ENCODE measurements at regions not wholly inside any gene's neighbourhood (a gene's known extent, or its start where the extent isn't known, plus 50 kb on each side); places are given as distances from the start of the nearest gene placed in this dataset.
A peak's percentile ranks its signal among the peaks of the same experiment; 100 is the strongest.

DNA sequence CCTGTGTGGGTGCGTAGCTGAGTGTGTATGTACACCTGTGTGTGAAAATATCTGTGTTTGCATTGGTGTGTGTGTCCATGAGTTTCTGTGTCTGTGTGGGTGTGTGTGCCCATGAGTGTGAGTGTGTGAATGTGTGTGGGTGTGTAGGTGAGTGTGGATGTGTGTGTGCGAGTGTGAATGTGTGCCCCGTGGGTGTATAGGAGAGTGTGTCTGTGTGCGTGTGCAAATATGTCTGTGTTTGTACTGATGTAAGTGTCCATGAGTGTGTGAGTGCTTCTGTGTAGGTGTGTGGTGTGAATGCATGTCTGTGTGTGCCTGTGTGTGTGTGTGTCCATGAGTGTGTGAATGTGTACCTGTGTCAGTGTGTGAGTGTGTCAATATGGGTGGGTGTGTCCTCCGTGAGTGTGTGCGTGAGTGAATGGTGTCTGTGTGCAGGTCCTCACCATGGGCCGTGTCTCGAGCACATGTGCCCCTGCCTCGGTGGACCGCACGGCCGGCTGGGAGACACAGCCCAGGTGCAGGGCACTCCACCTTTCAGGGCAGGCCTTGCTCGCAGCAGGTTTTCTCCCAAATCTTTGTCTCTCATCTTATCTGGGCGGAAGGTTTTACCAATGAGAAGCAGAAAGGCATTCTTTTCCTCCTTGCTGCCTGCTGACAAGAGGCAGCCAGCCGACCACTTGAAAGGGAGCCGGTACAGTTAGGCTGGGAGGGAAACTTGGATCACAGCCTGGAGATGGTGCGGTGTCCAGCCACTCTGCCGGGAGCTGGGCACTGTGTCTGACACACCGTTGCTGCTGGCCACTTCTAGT, 107.1 kb upstream of the FAM20C start:
- TF ChIP-seq FOXM1 (IDR thresholded peaks at IDR 0.05; ENCODE audit: borderline replicate concordance, low read depth) (no peak), RAD21 (IDR thresholded peaks at IDR 0.05; ENCODE audit: low read depth) (no peak), NFIC (IDR thresholded peaks at IDR 0.05) (no peak), YY1 (IDR thresholded peaks at IDR 0.05; ENCODE audit: low read depth) (no peak), TAF1 (IDR thresholded peaks at IDR 0.05; ENCODE audit: low read depth) (no peak)
- TF ChIP-seq, protein P1, sequence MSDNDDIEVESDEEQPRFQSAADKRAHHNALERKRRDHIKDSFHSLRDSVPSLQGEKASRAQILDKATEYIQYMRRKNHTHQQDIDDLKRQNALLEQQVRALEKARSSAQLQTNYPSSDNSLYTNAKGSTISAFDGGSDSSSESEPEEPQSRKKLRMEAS (IDR thresholded peaks at IDR 0.05): no peak

DNA sequence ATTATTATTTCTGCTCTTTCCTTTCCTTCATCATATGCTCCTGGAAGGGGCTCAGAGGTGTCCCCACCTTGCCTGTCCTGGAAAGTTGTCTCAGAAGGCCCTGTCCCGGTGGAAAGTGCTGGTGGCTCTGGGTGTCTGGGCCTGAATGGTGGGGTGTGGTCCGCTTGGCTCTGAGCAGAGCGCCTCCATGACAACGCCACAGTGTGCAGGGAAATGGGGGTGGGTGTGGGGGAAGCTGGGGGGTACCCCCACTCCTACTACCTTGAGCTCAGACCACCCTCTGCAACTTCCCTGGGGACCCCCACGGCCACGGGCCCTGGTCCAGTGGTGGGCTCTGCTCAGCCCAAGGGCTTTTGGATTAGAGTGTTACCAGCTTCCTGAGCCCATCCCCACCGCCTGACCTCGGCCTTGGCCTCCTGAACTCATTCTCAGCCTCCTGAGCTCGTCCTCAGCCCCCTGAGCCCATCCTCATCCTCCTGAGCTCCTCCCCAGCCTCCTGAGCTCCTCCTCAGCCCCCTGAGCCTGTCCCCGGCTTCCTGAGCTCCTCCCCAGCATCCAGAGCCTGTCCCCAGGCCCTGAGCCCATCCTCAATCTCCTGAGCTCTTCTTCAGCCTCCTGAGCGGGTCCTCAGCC, 106.4 kb upstream of the FAM20C start:
- TF ChIP-seq CREB1 (IDR thresholded peaks at IDR 0.05; ENCODE audit: low read depth): no peak
- no peak for TF ChIP-seq TEAD4 (IDR thresholded peaks at IDR 0.05)
- no peak for TF ChIP-seq EGR1 (IDR thresholded peaks at IDR 0.05)
- no peak for TF ChIP-seq TAF1 (IDR thresholded peaks at IDR 0.05; ENCODE audit: low read depth)

DNA sequence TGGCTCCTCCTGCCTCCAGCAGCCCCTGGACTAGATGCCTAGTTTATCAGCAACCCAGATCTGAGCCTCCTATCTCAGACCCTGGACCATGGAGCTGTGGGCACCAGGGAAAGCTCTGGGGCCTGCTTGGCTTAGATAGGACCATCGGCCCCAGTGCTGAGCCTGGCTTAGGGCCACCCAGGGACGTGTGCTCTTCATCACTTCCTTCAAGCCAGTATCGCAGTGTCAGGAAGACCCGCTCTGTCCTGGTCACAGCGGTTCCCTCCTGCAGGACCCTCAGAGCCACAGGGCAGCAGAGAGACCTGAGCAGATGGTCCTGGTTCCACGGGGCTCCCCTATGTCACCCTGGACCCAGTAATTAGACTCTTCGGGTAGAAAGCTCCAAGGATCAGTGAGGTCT, 105.7 kb upstream of the FAM20C start:
- no peak for TF ChIP-seq ZBTB7A (IDR thresholded peaks at IDR 0.05; ENCODE audit: low read depth)
- no peak for TF ChIP-seq TAF1 (IDR thresholded peaks at IDR 0.05; ENCODE audit: low read depth)
- TF ChIP-seq, protein P2, sequence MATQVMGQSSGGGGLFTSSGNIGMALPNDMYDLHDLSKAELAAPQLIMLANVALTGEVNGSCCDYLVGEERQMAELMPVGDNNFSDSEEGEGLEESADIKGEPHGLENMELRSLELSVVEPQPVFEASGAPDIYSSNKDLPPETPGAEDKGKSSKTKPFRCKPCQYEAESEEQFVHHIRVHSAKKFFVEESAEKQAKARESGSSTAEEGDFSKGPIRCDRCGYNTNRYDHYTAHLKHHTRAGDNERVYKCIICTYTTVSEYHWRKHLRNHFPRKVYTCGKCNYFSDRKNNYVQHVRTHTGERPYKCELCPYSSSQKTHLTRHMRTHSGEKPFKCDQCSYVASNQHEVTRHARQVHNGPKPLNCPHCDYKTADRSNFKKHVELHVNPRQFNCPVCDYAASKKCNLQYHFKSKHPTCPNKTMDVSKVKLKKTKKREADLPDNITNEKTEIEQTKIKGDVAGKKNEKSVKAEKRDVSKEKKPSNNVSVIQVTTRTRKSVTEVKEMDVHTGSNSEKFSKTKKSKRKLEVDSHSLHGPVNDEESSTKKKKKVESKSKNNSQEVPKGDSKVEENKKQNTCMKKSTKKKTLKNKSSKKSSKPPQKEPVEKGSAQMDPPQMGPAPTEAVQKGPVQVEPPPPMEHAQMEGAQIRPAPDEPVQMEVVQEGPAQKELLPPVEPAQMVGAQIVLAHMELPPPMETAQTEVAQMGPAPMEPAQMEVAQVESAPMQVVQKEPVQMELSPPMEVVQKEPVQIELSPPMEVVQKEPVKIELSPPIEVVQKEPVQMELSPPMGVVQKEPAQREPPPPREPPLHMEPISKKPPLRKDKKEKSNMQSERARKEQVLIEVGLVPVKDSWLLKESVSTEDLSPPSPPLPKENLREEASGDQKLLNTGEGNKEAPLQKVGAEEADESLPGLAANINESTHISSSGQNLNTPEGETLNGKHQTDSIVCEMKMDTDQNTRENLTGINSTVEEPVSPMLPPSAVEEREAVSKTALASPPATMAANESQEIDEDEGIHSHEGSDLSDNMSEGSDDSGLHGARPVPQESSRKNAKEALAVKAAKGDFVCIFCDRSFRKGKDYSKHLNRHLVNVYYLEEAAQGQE (IDR thresholded peaks at IDR 0.05; ENCODE audit: low read depth): no peak
- no peak for TF ChIP-seq CEBPB (IDR thresholded peaks at IDR 0.05)

DNA sequence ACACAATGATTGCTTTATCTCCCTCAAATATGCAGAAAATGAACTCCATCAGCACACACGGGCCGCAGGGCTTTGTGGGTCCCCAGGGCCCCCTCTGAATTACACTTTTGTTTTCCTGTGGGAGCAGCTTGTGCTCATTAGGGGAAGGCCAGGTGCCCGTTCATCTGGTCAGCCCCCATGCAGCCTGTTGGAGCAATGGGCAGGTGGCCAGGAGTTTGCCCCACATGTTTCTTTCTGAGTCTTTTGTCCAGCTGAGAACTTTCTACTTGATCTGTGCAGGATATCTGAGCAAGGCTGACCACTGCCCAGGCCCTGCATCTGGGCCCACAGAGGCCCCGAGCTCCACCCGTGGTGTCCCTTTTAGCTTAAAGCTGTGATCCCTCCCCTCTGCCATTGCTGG, 105.3 kb upstream of the FAM20C start:
- TF ChIP-seq, protein P1 (IDR thresholded peaks at IDR 0.05): no peak
- TF ChIP-seq CEBPB (IDR thresholded peaks at IDR 0.05): no peak
- TF ChIP-seq NFIC (IDR thresholded peaks at IDR 0.05): no peak
- no peak for TF ChIP-seq FOXM1 (IDR thresholded peaks at IDR 0.05; ENCODE audit: borderline replicate concordance, low read depth)
- TF ChIP-seq EGR1 (IDR thresholded peaks at IDR 0.05): no peak

DNA sequence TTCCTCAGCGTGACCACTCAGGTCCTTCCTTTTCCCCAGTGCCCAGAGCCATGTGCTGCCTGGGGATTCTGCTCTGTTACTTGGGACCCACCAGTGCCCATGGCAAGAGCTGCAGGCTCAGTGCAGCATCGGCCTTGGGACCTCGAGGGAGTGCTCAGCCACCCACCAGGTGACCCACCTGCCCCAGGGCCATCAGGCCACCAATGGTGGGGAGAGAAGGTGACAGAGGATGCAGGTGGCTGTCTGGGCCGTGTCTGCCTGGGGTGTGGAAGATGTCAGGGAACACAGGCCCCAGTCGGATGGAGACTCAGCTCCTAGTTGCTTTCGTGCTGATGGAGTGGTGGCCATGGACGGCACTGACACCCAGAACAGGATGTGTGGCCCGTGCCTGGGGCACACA, 104.7 kb upstream of the FAM20C start:
- TF ChIP-seq EP300 (IDR thresholded peaks at IDR 0.05; ENCODE audit: borderline replicate concordance) (no peak), EGR1 (IDR thresholded peaks at IDR 0.05) (no peak), YY1 (IDR thresholded peaks at IDR 0.05; ENCODE audit: low read depth) (no peak), TAF1 (IDR thresholded peaks at IDR 0.05; ENCODE audit: low read depth) (no peak), TEAD4 (IDR thresholded peaks at IDR 0.05) (no peak), TCF12 (IDR thresholded peaks at IDR 0.05; ENCODE audit: low read depth) (no peak), FOXM1 (IDR thresholded peaks at IDR 0.05; ENCODE audit: borderline replicate concordance, low read depth) (no peak), CREB1 (IDR thresholded peaks at IDR 0.05; ENCODE audit: low read depth) (no peak), CEBPB (IDR thresholded peaks at IDR 0.05) (no peak)
- TF ChIP-seq, protein P1 (IDR thresholded peaks at IDR 0.05): no peak
- TF ChIP-seq, protein P3, sequence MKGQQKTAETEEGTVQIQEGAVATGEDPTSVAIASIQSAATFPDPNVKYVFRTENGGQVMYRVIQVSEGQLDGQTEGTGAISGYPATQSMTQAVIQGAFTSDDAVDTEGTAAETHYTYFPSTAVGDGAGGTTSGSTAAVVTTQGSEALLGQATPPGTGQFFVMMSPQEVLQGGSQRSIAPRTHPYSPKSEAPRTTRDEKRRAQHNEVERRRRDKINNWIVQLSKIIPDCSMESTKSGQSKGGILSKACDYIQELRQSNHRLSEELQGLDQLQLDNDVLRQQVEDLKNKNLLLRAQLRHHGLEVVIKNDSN (IDR thresholded peaks at IDR 0.05): no peak

DNA sequence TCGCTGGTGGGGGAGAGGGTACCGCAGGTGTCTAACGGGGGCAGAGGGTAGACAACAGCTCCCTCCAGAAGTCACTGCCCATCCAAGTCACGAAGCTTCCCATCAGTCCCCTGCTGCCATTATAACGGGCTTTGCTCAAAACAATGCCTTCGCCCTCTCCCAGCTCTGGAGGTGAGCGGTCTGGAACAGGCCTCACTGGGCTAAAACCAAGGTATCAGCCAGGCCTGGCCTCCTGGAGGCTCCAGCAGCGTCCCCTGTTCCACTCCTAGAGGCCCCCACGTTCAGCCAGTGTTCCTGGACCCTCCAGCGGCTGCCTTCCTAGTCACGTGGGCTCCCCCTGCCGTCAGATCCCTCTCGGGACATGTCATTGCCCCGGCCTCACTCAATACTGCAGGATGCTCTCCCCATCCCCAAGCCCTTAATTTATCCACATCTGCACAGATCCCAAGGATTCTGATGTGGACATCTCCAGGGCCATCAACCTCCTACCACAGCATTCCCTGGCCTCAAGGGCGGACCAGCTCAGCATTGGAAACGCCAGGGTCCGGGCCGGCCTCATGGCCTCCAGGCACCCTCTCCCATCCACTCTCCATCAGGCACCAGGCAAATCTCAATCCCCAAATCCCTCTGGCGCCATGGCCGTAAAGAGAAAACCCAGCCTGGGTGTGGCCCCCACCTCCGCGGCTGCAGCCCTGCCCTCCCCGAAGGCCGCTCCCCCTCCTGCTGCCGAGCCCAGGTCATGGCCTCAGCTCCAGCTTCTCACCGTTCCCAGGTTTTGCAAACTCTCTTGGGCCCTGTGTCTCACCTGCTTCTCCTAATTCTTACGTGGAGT, 104.1 kb upstream of the FAM20C start:
- TF ChIP-seq RAD21 (IDR thresholded peaks at IDR 0.05; ENCODE audit: low read depth) (peak; percentile 24; the same call in 1 of the 2 replicates), ZBTB7A (IDR thresholded peaks at IDR 0.05; ENCODE audit: low read depth) (no peak)

DNA sequence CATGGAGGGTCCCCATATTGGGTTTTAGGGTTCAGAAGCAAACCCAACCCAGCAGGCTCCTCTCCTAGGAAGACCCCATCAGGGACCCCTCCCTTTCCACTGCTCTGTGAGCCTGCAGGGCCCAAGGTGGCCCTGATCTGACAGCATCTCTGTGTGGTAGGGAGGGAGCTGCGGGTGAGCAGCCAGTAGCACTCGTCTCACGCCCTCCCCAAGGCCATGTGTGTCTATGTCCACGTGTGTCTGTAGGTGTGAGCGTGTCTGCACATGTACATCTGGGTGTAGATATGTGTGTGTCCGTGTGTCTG, 103.5 kb upstream of the FAM20C start:
- TF ChIP-seq CREB1 (IDR thresholded peaks at IDR 0.05; ENCODE audit: low read depth) (no peak), CEBPB (IDR thresholded peaks at IDR 0.05) (no peak), EP300 (IDR thresholded peaks at IDR 0.05; ENCODE audit: borderline replicate concordance) (no peak), TCF12 (IDR thresholded peaks at IDR 0.05; ENCODE audit: low read depth) (no peak), TEAD4 (IDR thresholded peaks at IDR 0.05) (no peak), NFIC (IDR thresholded peaks at IDR 0.05) (no peak), RAD21 (IDR thresholded peaks at IDR 0.05; ENCODE audit: low read depth) (no peak), FOXM1 (IDR thresholded peaks at IDR 0.05; ENCODE audit: borderline replicate concordance, low read depth) (no peak), ZBTB7A (IDR thresholded peaks at IDR 0.05; ENCODE audit: low read depth) (no peak), YY1 (IDR thresholded peaks at IDR 0.05; ENCODE audit: low read depth) (no peak)
- TF ChIP-seq, protein P2 (IDR thresholded peaks at IDR 0.05; ENCODE audit: low read depth): no peak
- TF ChIP-seq, protein P1 (IDR thresholded peaks at IDR 0.05): no peak
